NCI-H1048 (cell line): ENCODE measurements at regions not wholly inside any gene's neighbourhood (a gene's known extent, or its start where the extent isn't known, plus 50 kb on each side); places are given as distances from the start of the nearest gene placed in this dataset.

Experiments
- DNase-seq: peaks from one replicate; lab custom pipeline; 2025; lab: John Stamatoyannopoulos, UW

DNA sequence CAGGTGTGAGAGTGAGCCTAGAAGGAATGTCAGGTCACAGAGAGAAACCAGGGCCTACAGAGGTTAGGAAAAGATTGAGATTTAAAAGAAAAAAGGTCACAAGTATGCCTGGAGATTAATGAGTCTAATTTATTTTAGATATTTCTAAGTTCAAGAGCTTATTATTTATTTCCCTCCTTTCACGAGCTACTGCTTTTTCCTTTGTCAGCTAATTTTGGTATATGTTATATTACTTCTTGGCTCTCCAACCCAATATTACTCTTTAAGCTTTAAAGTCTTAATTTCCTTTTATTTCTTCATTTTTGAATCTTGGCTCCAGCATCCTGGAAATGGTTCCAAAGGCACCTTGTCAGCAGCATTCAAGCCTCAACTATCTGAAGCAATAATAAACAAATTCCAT is 109.5 kb upstream of the MIS18BP1 start:
- no peak for DNase-seq

DNA sequence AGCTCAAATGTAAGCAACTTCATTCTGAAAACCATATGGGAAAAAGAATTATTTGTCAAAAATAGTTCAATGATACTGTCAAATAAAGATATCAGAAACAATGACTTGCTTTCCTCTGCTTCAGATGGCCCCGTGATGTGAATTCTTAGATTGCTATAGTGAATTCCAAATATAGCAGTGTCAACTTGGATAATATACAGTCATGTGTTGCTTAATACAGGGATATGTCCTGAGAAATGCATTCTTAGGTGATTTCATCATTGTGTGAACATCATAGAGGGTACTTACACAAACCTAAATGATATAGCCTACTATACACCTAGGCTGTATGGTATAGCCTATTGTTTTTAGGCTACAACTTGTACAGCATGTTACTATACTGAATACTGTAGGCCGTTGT is 108.7 kb upstream of the MIS18BP1 start:
- no peak for DNase-seq

DNA sequence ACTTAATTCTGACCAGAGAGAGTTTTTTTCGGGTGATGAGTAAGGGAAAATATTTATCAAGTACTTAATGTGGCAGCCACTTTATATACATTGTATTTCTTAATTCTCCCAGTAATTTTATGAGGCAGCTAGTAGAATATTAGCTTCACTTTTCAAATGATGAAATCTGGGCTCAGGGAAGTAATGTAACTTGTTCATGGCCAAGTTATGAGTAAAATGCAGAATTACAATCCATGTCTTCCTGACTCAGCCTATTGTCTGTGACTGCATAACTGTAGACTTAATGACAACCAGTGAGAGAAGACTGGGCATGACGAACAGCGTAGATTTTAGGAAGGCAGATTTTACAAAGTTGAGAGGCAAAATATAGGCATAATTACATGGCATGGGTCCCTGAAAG is 106.7 kb upstream of the MIS18BP1 start:
- DNase-seq: no peak

DNA sequence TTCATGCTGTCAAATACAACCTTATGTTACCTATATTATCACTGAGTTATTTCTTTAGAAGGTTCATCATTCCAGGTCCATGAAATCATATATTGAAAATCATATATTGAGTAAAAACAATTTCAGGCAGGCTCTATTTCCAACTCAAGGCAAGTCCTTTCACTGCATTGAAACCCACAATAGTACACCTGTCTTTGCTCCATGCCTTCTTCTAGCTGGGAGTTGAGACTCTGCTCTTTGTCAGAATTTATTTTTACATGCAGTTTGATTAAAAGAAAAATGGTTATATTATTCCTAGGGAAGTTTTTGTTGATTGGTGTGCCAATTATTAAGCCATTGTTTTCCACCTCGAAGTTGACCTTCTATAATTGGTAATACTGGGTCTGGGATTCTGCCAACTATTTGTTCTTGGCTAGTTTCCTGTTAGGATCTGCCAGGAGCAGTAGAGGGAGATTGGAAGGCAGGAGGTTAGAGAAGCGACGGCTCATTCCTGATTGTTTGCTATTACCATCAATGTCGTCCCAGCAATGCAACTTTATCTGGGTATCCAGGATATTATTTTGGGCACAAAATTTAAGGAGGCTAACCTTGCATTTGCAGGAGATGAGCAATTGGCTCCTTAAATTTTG is 79.5 kb upstream of the MIS18BP1 start:
- DNase-seq: no peak

GRCh38 chr14:45308745-45309397 is 55.9 kb upstream of the MIS18BP1 start:
- DNase-seq: no peak
